Thyroid gland (tissue), 4 donors: ENCODE measurements at regions not wholly inside any gene's neighbourhood (a gene's known extent, or its start where the extent isn't known, plus 50 kb on each side); places are given as distances from the start of the nearest gene placed in this dataset.

Experiments used
- DNase-seq, 2 donors: peaks; one replicate each; pipeline ENCODE4 v3.0.0-alpha.2; 2019
- H3K27ac ChIP-seq, 3 donors: fragments of 200-600 bp; sonication (generic); 1 replicate in 2 of 3; 2 replicates in 1 of 3; pipeline ENCODE4 v1.5.1; 2016 to 2019; ENCODE audit warnings: mild to moderate bottlenecking in 1 of 3, moderate library complexity in 1 of 3
- H3K27me3 ChIP-seq: fragments of 200-600 bp; sonication (generic); one replicate; pipeline ENCODE4 v1.5.1; 2019
- H3K36me3 ChIP-seq, 2 donors: fragments of 200-600 bp; sonication (generic); one replicate each; pipeline ENCODE4 v1.5.1; 2016 to 2019
- H3K4me1 ChIP-seq, 2 donors: fragments of 200-600 bp; sonication (generic); one replicate each; pipeline ENCODE4 v1.5.1; 2017 to 2019
- H3K4me3 ChIP-seq, 3 donors: fragments of 200-600 bp; sonication (generic); replicated peaks in 1 of 3; 1 replicate in 2 of 3; 2 replicates in 1 of 3; pipeline ENCODE4 v1.5.1; 2016; ENCODE audit warnings: mild to moderate bottlenecking in 1 of 3
- H3K9me3 ChIP-seq: fragments of 200-600 bp; sonication (generic); one replicate; pipeline ENCODE4 v1.5.1; 2017
- CTCF ChIP-seq, 6 experiments: fragments of 200-600 bp in 3 of 6; fragments of 450-650 bp in 3 of 6; sonication (generic) in 3 of 6; IDR thresholded peaks; one replicate each; pipeline ENCODE4 v1.5.1; 2016 to 2019; ENCODE audit warnings: antibody characterized with exemption in 6 of 6, mild to moderate bottlenecking in 2 of 6, inconsistent platforms in 1 of 6, moderate library complexity in 1 of 6
- POLR2A ChIP-seq, 2 donors: fragments of 450-650 bp; IDR thresholded peaks; one replicate each; pipeline ENCODE4 v1.6.1; 2017; ENCODE audit warnings: antibody characterized with exemption in 2 of 2, mild to moderate bottlenecking in 2 of 2, moderate library complexity in 1 of 2
- WGBS, 2 donors: methylation state at CpG; one replicate each; pipeline ENCODE4 v1.1.5; 2017; 5-methylcytosine and 5-hydroxymethylcytosine counted together
- intact Hi-C: fragments of 100-400 bp; cut with DNase I; formaldehyde crosslinking; loops from one replicate; pipeline ENCODE4 v1.15.1; 2023

- Histone ChIP-seq H3K4me3 (no peak overlapping the region), H3K27ac (no peak overlapping the region), H3K4me1 (no peaks in the 10 kb centered on the region), H3K9me3 (no peaks in the 10 kb centered on the region), H3K27me3 (no peaks in the 10 kb centered on the region), H3K36me3 (no peaks in the 10 kb centered on the region)
- intact Hi-C loops = no loop called here
- TF ChIP-seq POLR2A (IDR thresholded peaks at IDR 0.05) = no peak
- TF ChIP-seq CTCF (IDR thresholded peaks at IDR 0.05) = peak in 3 of 6 experiments; percentile 15 to 27 (median 19)
- 73 to 81% methylated on average over 3 of the region's 3 CpGs for WGBS, 2 donors
- DNase-seq = no peak
Observed at GRCh38 chr2:217142649-217143266, 282.9 kb upstream of the TNP1 start.

GRCh38 chr2:217138284-217138683 is 278.4 kb upstream of the TNP1 start:
- no peak for DNase-seq
- Histone ChIP-seq H3K4me3 (no peak overlapping the region), H3K27me3 (no peaks in the 10 kb centered on the region), H3K9me3 (no peaks in the 10 kb centered on the region), H3K36me3 (no peaks in the 10 kb centered on the region), H3K27ac (no peak overlapping the region), H3K4me1 (no peaks in the 10 kb centered on the region)
- WGBS, 2 donors = 89 to 91% methylated on average over 4 of the region's 4 CpGs
- intact Hi-C loops = no loop called here
- TF ChIP-seq CTCF (IDR thresholded peaks at IDR 0.05) (no peak), POLR2A (IDR thresholded peaks at IDR 0.05) (no peak)

GRCh38 chr2:217127744-217128143 is 267.9 kb upstream of the TNP1 start:
- Histone ChIP-seq H3K27me3 (no peaks in the 10 kb centered on the region), H3K36me3 (no peaks in the 10 kb centered on the region), H3K27ac (no peak overlapping the region), H3K4me3 (no peak overlapping the region), H3K4me1 (no peaks in the 10 kb centered on the region), H3K9me3 (no peaks in the 10 kb centered on the region)
- WGBS, 2 donors = 91 to 93% methylated on average over 2 of the region's 2 CpGs
- TF ChIP-seq POLR2A (IDR thresholded peaks at IDR 0.05) (no peak), CTCF (IDR thresholded peaks at IDR 0.05) (no peak)
- no peak for DNase-seq
- intact Hi-C loops = no loop called here

- no peak for DNase-seq
- Histone ChIP-seq H3K9me3 (no peaks in the 10 kb centered on the region), H3K27ac (no peak overlapping the region), H3K4me1 (no peaks in the 10 kb centered on the region), H3K36me3 (no peaks in the 10 kb centered on the region), H3K27me3 (no peaks in the 10 kb centered on the region), H3K4me3 (no peak overlapping the region)
- intact Hi-C loops = no loop called here
- 88 to 99% methylated on average over 3 of the region's 3 CpGs for WGBS, 2 donors
- no peak for TF ChIP-seq POLR2A (IDR thresholded peaks at IDR 0.05)
- no peak for TF ChIP-seq CTCF (IDR thresholded peaks at IDR 0.05)
Observed at GRCh38 chr2:217125014-217125413, 265.1 kb upstream of the TNP1 start.

GRCh38 chr2:217124050-217124449 is 264.2 kb upstream of the TNP1 start:
- TF ChIP-seq CTCF (IDR thresholded peaks at IDR 0.05) = no peak
- TF ChIP-seq POLR2A (IDR thresholded peaks at IDR 0.05) = no peak
- no peak overlapping the region for H3K4me3 ChIP-seq
- H3K36me3 ChIP-seq = no peaks in the 10 kb centered on the region
- no peaks in the 10 kb centered on the region for H3K9me3 ChIP-seq
- intact Hi-C loops = no loop called here
- no peak for DNase-seq
- 95 to 98% methylated on average over 2 of the region's 2 CpGs for whole genome bisulfite sequencing, 2 donors
- H3K4me1 ChIP-seq = no peaks in the 10 kb centered on the region
- no peak overlapping the region for H3K27ac ChIP-seq
- no peaks in the 10 kb centered on the region for H3K27me3 ChIP-seq
